MCF 10A (cell line): ENCODE measurements at regions not wholly inside any gene's neighbourhood (a gene's known extent, or its start where the extent isn't known, plus 50 kb on each side); places are given as distances from the start of the nearest gene placed in this dataset.
A peak's percentile ranks its signal among the peaks of the same experiment; 100 is the strongest.

ENCODE experiments used
- BruUV-seq: library from RNA; stranded (reverse); fragments of 400-500 nt; replicated peaks from 2 replicates; lab custom pipeline; 2021; lab: Mats Ljungman, UMichigan
- CTCF ChIA-PET: fragments of 300-600 bp; sonication (Branson Sonifier 250); formaldehyde crosslinking; extraction: SDS; loops from one replicate; lab custom pipeline; 2021; ENCODE audit warnings: antibody characterized with exemption, inconsistent platforms; lab: Yijun Ruan, JAX
- POLR2A ChIA-PET: fragments of 300-600, 350-650 bp; sonication (Branson Sonifier 250); formaldehyde crosslinking; extraction: SDS; loops from one replicate; lab custom pipeline; 2020; ENCODE audit warnings: antibody characterized with exemption, inconsistent platforms; lab: Yijun Ruan, JAX
- DNase-seq: peaks from one replicate; pipeline ENCODE4 v3.0.0-alpha.2; 2018; ENCODE audit not compliant: unreplicated experiment
- H3K27ac Mint-ChIP-seq: one replicate; pipeline ENCODE4 v1.8.0; 2022; ENCODE audit warnings: mild to moderate bottlenecking, low read depth, mixed read lengths; ENCODE audit not compliant: unreplicated experiment
- H3K27me3 Mint-ChIP-seq: one replicate; pipeline ENCODE4 v1.8.0; 2022; ENCODE audit warnings: mixed read lengths; ENCODE audit not compliant: insufficient read depth, unreplicated experiment
- H3K36me3 Mint-ChIP-seq: one replicate; pipeline ENCODE4 v1.8.0; 2022; ENCODE audit warnings: mild to moderate bottlenecking, moderate library complexity, mixed read lengths; ENCODE audit not compliant: insufficient read depth, unreplicated experiment
- H3K4me1 Mint-ChIP-seq: one replicate; pipeline ENCODE4 v1.8.0; 2022; ENCODE audit warnings: mixed read lengths; ENCODE audit not compliant: insufficient read depth, unreplicated experiment
- H3K4me3 Mint-ChIP-seq: one replicate; pipeline ENCODE4 v1.8.0; 2022; ENCODE audit warnings: mild to moderate bottlenecking, moderate library complexity, mixed read lengths; ENCODE audit not compliant: unreplicated experiment
- H3K9me3 Mint-ChIP-seq: one replicate; pipeline ENCODE4 v1.8.0; 2022; ENCODE audit warnings: mixed read lengths; ENCODE audit not compliant: unreplicated experiment
- intact Hi-C: fragments of 100-400 bp; cut with micrococcal nuclease; formaldehyde crosslinking; loops from 2 replicates; pipeline ENCODE4 v1.14.1; 2022
- TF ChIP-seq, protein P1 (sequence below): fragments of 200-600 bp; IDR thresholded peaks from one replicate; pipeline ENCODE4 v1.8.0; 2022; ENCODE audit warnings: antibody characterized with exemption, mild to moderate bottlenecking; ENCODE audit not compliant: unreplicated experiment

DNA sequence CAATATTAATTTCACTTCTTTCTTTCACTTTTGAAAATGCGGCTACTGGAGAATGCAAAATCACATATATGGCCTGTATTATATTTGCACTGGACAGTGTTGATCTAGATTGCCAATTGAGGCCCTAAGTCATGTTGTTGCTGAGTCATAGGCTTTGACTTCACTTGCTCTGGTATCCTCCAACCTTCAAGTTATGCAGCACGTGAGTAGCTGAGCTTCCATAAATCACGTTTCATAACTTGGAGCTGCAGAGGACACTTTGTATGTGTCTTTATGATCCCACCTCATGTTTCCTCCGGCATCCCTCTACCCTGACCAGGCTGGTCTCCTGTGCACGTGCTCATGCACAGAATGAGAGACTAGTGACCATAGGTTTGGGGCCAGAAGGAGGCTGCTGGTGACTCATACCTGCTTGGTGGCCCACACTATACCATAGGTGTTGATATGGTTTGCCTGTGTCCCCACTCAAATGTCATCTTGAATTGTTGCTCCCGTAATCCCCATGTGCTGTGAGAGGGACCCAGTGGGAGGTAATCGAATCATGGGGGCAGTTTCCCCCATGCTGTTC, 103.0 kb upstream of the TSPAN2 start:
- no peak overlapping the region for H3K4me3 Mint-ChIP-seq
- H3K9me3 Mint-ChIP-seq = peaks cover 6% of the 10 kb centered on the region
- CTCF ChIA-PET = interaction anchor here (1.2 kb wide), 1 partner anchor 54 kb away, joined by 3 read pairs; no protein-coding TSS in a partner anchor
- no peak overlapping the region for H3K27ac Mint-ChIP-seq
- intact Hi-C loops = no loop called here
- peaks cover 14% of the 10 kb centered on the region for H3K4me1 Mint-ChIP-seq
- POLR2A ChIA-PET = no interaction called here
- DNase-seq = no peak
- peaks cover 1% of the 10 kb centered on the region for H3K27me3 Mint-ChIP-seq
- BruUV-seq = no TSS peak
- TF ChIP-seq, protein P1, sequence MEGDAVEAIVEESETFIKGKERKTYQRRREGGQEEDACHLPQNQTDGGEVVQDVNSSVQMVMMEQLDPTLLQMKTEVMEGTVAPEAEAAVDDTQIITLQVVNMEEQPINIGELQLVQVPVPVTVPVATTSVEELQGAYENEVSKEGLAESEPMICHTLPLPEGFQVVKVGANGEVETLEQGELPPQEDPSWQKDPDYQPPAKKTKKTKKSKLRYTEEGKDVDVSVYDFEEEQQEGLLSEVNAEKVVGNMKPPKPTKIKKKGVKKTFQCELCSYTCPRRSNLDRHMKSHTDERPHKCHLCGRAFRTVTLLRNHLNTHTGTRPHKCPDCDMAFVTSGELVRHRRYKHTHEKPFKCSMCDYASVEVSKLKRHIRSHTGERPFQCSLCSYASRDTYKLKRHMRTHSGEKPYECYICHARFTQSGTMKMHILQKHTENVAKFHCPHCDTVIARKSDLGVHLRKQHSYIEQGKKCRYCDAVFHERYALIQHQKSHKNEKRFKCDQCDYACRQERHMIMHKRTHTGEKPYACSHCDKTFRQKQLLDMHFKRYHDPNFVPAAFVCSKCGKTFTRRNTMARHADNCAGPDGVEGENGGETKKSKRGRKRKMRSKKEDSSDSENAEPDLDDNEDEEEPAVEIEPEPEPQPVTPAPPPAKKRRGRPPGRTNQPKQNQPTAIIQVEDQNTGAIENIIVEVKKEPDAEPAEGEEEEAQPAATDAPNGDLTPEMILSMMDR = no peak
- H3K36me3 Mint-ChIP-seq = no peaks in the 10 kb centered on the region

DNA sequence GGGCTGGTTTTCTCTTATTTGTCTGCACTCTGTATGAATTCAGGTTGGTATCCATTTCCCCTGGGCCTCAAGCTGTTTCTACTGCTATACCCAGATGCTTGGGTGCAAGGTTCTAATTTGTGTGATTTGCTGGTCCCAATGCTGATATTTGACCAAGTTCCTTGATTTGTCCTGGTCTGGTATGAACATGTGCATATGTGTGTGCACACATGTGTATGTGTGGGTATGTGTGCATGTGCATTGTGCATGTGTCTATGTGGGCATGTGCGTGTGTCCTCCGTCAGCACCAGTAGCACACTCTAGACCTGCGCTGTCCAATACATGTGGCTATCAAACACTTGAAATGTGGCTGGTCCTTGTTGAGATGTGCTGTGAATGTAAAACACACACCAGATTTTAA, 102.4 kb upstream of the TSPAN2 start:
- intact Hi-C loops = no loop called here
- Mint-ChIP-seq H3K36me3 (no peaks in the 10 kb centered on the region), H3K27ac (no peak overlapping the region), H3K9me3 (peaks cover 6% of the 10 kb centered on the region), H3K27me3 (no peaks in the 10 kb centered on the region), H3K4me3 (no peak overlapping the region), H3K4me1 (peaks cover 14% of the 10 kb centered on the region)
- ChIA-PET POLR2A (no interaction called here), CTCF (interaction anchor here (1.2 kb wide), 1 partner anchor 52 kb away, joined by 7 read pairs; no protein-coding TSS in a partner anchor)
- DNase-seq = no peak
- BruUV-seq = no TSS peak
- TF ChIP-seq, protein P1 = no peak

DNA sequence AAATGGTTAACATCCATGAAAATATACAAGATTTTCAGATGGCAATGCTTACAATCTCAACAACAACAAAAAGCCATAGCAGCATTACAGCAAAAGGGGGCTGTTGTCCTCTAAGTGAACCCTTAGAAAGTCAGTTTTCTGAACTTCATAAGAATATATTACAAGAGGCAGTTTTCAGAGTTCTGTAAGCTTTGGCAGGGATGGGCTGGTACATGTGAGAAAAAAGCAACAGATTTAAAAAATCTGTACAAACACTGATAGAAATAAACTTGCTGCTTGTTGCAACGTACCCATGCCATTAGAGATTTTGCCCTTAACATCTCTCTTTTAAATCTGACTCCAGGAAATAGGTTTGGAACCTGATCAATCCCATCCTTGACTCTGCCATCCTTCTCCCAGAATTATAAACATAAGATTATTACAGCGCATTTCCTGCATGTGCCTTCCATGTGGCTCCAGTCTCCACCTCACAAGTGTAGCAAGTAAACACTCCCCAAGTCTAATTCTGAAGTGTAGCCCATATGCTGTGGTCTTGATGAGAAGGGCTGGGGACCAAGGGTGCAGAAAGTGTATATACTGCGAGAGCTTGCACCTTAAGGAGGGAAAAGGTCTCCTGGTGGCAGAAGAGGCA, 101.4 kb upstream of the TSPAN2 start:
- Mint-ChIP-seq H3K4me1 (peaks cover 14% of the 10 kb centered on the region), H3K27ac (peak overlapping the region; percentile 39), H3K27me3 (no peaks in the 10 kb centered on the region), H3K9me3 (peaks cover 6% of the 10 kb centered on the region), H3K36me3 (no peaks in the 10 kb centered on the region), H3K4me3 (no peak overlapping the region)
- ChIA-PET POLR2A (interaction anchor here (0.8 to 1.5 kb wide), 7 partner anchors 8 to 112 kb away, joined by 3 to 6 read pairs (median 4); no protein-coding TSS in a partner anchor), CTCF (interaction anchor here (0.9 to 1.2 kb wide), 3 partner anchors 14 to 405 kb away, joined by 3 to 7 read pairs (median 3); no protein-coding TSS in a partner anchor)
- intact Hi-C loops = no loop called here
- no TSS peak for BruUV-seq
- TF ChIP-seq, protein P1 = no peak
- no peak for DNase-seq

DNA sequence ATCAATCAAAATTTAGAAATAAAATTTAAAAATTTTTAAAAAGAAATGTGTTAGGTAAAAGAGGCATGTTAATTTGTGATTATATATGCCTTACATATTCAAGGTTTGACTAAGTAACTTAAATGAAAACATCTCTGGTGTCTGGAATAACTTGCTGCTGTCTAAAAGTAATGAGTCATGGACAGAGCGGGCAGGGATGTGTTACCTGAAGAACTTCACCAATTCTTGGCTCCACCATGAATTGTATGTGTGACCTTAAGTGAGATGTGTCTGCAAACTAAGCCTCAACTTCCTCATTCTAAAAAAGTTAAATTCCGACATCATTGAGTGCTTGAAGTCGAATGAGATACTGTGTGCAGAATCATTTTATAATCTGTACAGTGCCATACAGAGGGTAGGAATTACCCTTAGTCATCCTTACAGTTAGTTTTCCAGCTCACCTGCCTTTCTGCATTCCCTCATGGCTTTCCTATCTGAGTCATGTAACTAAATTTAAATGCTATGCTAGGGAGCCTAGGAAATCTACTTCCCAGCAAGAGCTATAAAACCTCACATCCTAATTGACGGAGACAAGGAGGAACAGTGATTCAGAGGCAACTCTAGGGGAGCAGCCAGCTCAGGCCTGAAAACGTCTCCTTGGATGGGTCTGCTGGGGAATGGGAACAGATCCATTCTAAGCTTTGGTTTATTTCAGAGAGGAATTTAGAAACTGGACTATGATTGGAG, 100.7 kb upstream of the TSPAN2 start:
- H3K27ac Mint-ChIP-seq = peak overlapping the region; percentile 39
- TF ChIP-seq, protein P1 = no peak
- H3K36me3 Mint-ChIP-seq = no peaks in the 10 kb centered on the region
- peaks cover 6% of the 10 kb centered on the region for H3K9me3 Mint-ChIP-seq
- H3K4me3 Mint-ChIP-seq = no peak overlapping the region
- intact Hi-C loops = loop anchor here (5.0 kb wide), 1 partner anchor 53 kb away; no protein-coding TSS in a partner anchor
- H3K4me1 Mint-ChIP-seq = peaks cover 17% of the 10 kb centered on the region
- no TSS peak for BruUV-seq
- peak; percentile 80 for DNase-seq
- POLR2A ChIA-PET = interaction anchor here (0.8 to 1.5 kb wide), 7 partner anchors 9 to 112 kb away, joined by 3 to 6 read pairs (median 4); no protein-coding TSS in a partner anchor
- no peaks in the 10 kb centered on the region for H3K27me3 Mint-ChIP-seq
- CTCF ChIA-PET = interaction anchor here (0.9 to 1.0 kb wide), 2 partner anchors 13 to 405 kb away, joined by 3 read pairs; no protein-coding TSS in a partner anchor
